HCT116 (cell line): ENCODE measurements at regions not wholly inside any gene's neighbourhood (a gene's known extent, or its start where the extent isn't known, plus 50 kb on each side); places are given as distances from the start of the nearest gene placed in this dataset.
"Not testable (repeated sequence)": the region's sequence is repeated elsewhere in the genome, so short reads cannot be mapped to it uniquely, and the experiment has no call there.

ENCODE experiments used
- ATAC-seq: fragments of 200-7000 bp; cut with Tn5 transposase; 2 replicates; pipeline ENCODE4 v1.9.1; 2020; ENCODE audit warnings: mild to moderate bottlenecking, moderate library complexity
- BruUV-seq: library from RNA; stranded (reverse); fragments of 400-500 nt; replicated peaks from 2 replicates; lab custom pipeline; 2021; lab: Mats Ljungman, UMichigan
- CTCF ChIA-PET: fragments of 300-600 bp; sonication (Branson Sonifier 250); formaldehyde crosslinking; loops from one replicate; lab custom pipeline; 2021; ENCODE audit warnings: antibody characterized with exemption; lab: Charles Lee
- POLR2A ChIA-PET: fragments of 300-600, 350-600 bp; sonication (Branson Sonifier 250); formaldehyde crosslinking; loops from one replicate; lab custom pipeline; 2021; ENCODE audit warnings: antibody characterized with exemption; lab: Charles Lee
- RAD21 ChIA-PET, 2 experiments: fragments of 300-600 bp; sonication (Branson Sonifier 250); formaldehyde crosslinking; loops; one replicate each; lab custom pipeline; 2023; ENCODE audit warnings: low total read pairs in 2 of 2; ENCODE audit not compliant: uncharacterized antibody in 2 of 2, unreplicated experiment in 2 of 2, low non-redundant PET in 1 of 2; lab: Charles Lee
- DNase-seq: peaks from one replicate; pipeline ENCODE4 v3.0.0-alpha.2; 2010; ENCODE audit warnings: low read depth, low spot score
- H2AFZ ChIP-seq: fragments of 200-600 bp; shearing (Covaris generic), sonication (generic); 2 replicates; pipeline ENCODE4 v1.6.1; 2017; ENCODE audit warnings: low read depth, mixed run types, mixed read lengths, antibody characterized with exemption, low read length; ENCODE audit not compliant: poor library complexity, severe bottlenecking
- H3K27ac ChIP-seq: 2 replicates; pipeline ENCODE4 v1.5.1; 2012; ENCODE audit warnings: low read depth, low read length
- H3K27me3 ChIP-seq: fragments of 200-600 bp; sonication (generic); 2 replicates; pipeline ENCODE4 v1.6.1; 2016; ENCODE audit warnings: mixed run types, low read length, mixed read lengths; ENCODE audit not compliant: insufficient read depth
- H3K36me3 ChIP-seq, 2 experiments: fragments of 200-500 bp in 1 of 2; fragments of 200-600 bp in 1 of 2; sonication (Bioruptor generic) in 1 of 2; sonication (generic) in 1 of 2; 2 replicates each; pipeline versions ENCODE4 v1.5.1 to v1.6.1; 2014 to 2016; ENCODE audit warnings: low read length in 2 of 2, inconsistent platforms in 1 of 2, mixed read lengths in 1 of 2, mixed run types in 1 of 2; ENCODE audit not compliant: insufficient read depth in 2 of 2, control insufficient read depth in 1 of 2
- H3K4me1 ChIP-seq, 2 experiments: fragments of 200-600 bp in 1 of 2; sonication (generic) in 1 of 2; 2 replicates each; pipeline versions ENCODE4 v1.5.1 to v1.6.1; 2012 to 2017; ENCODE audit warnings: low read length in 2 of 2, inconsistent platforms in 1 of 2, mild to moderate bottlenecking in 1 of 2, mixed read lengths in 1 of 2, mixed run types in 1 of 2, moderate library complexity in 1 of 2; ENCODE audit not compliant: insufficient read depth in 2 of 2, control insufficient read depth in 1 of 2
- H3K4me2 ChIP-seq: fragments of 200-600 bp; sonication (generic); 2 replicates; pipeline ENCODE4 v1.6.1; 2017; ENCODE audit warnings: mixed run types, low read length, mixed read lengths
- H3K4me3 ChIP-seq, 2 experiments: fragments of 200-600 bp in 1 of 2; sonication (generic) in 1 of 2; replicated peaks in 1 of 2; 2 replicates each; pipeline ENCODE4 v1.5.1; 2011 to 2016; ENCODE audit warnings: low read length in 2 of 2, control low read depth in 1 of 2, low read depth in 1 of 2, mild to moderate bottlenecking in 1 of 2, mixed read lengths in 1 of 2, mixed run types in 1 of 2
- H3K79me2 ChIP-seq: fragments of 200-600 bp; sonication (generic); 2 replicates; pipeline ENCODE4 v1.6.1; 2017; ENCODE audit warnings: mild to moderate bottlenecking, mixed run types, low read length, moderate library complexity, mixed read lengths; ENCODE audit not compliant: insufficient read depth
- H3K9ac ChIP-seq: fragments of 200-600 bp; sonication (generic); 2 replicates; pipeline ENCODE4 v1.6.1; 2016; ENCODE audit warnings: low read length, mixed read lengths
- H3K9me2 ChIP-seq: fragments of 200-600 bp; sonication (generic), shearing (Covaris generic); 2 replicates; pipeline ENCODE4 v1.6.1; 2017; ENCODE audit warnings: mixed run types, mild to moderate bottlenecking, moderate library complexity; ENCODE audit not compliant: insufficient read depth
- H3K9me3 ChIP-seq, 2 experiments: fragments of 200-500 bp in 1 of 2; fragments of 200-600 bp in 1 of 2; sonication (Bioruptor generic) in 1 of 2; sonication (generic) in 1 of 2; 2 replicates each; pipeline ENCODE4 v1.6.1; 2014 to 2017; ENCODE audit warnings: low read length in 2 of 2, mixed read lengths in 2 of 2, inconsistent platforms in 1 of 2, low read depth in 1 of 2, mild to moderate bottlenecking in 1 of 2, mixed run types in 1 of 2, moderate library complexity in 1 of 2; ENCODE audit not compliant: control insufficient read depth in 1 of 2, insufficient read depth in 1 of 2
- H4K20me1 ChIP-seq: fragments of 200-600 bp; sonication (generic), shearing (Covaris generic); 2 replicates; pipeline ENCODE4 v1.6.1; 2017; ENCODE audit warnings: mixed run types, mild to moderate bottlenecking, moderate library complexity; ENCODE audit not compliant: insufficient read depth
- CBX3 ChIP-seq: IDR thresholded peaks from 2 replicates; pipeline ENCODE4 v1.6.1; 2012; ENCODE audit warnings: low read depth
- CEBPB ChIP-seq: IDR thresholded peaks from 2 replicates; pipeline ENCODE4 v1.6.1; 2012; ENCODE audit warnings: low read depth
- EGR1 ChIP-seq: IDR thresholded peaks from 2 replicates; pipeline ENCODE4 v1.6.1; 2012; ENCODE audit warnings: low read depth
- EZH2 ChIP-seq: fragments of 200-600 bp; sonication (generic); IDR thresholded peaks from 2 replicates; pipeline ENCODE4 v1.6.1; 2017; ENCODE audit warnings: antibody characterized with exemption, mixed run types
- EZH2phosphoT487 ChIP-seq: fragments of 200-600 bp; IDR thresholded peaks from 2 replicates; pipeline ENCODE4 v1.6.1; 2018; ENCODE audit warnings: antibody characterized with exemption, borderline replicate concordance
- FOSL1 ChIP-seq: IDR thresholded peaks from 2 replicates; pipeline ENCODE4 v1.6.1; 2012; ENCODE audit warnings: low read depth
- JUND ChIP-seq: IDR thresholded peaks from 2 replicates; pipeline ENCODE4 v1.6.1; 2012
- POLR2AphosphoS5 ChIP-seq: IDR thresholded peaks from 2 replicates; pipeline ENCODE4 v1.6.1; 2011; ENCODE audit warnings: mild to moderate bottlenecking, low read depth, low read length, moderate library complexity
- RAD21 ChIP-seq: IDR thresholded peaks from 2 replicates; pipeline ENCODE4 v1.6.1; 2012; ENCODE audit warnings: low read depth, mild to moderate bottlenecking
- SP1 ChIP-seq: IDR thresholded peaks from 2 replicates; pipeline ENCODE4 v1.6.1; 2012; ENCODE audit warnings: low read depth
- SRF ChIP-seq: IDR thresholded peaks from 2 replicates; pipeline ENCODE4 v1.6.1; 2012; ENCODE audit warnings: low read depth
- TCF7L2 ChIP-seq: IDR thresholded peaks from 2 replicates; pipeline ENCODE4 v1.7.0; 2011; ENCODE audit warnings: borderline replicate concordance, inconsistent platforms; ENCODE audit not compliant: insufficient read depth, insufficient read length; ENCODE audit errors: extremely low read depth
- intact Hi-C: fragments of 100-400 bp; cut with micrococcal nuclease; formaldehyde crosslinking; loops from 2 replicates; pipeline ENCODE4 v1.10.0; 2022
- TF ChIP-seq, protein P1 (sequence below), 3 experiments: fragments of 200-600 bp in 1 of 3; sonication (generic) in 1 of 3; IDR thresholded peaks in 2 of 3; conservative IDR thresholded peaks in 1 of 3; 2 replicates each; pipeline ENCODE4 v1.5.1; 2012 to 2017; ENCODE audit warnings: low read depth in 2 of 3, low read length in 2 of 3, antibody characterized with exemption in 1 of 3, borderline replicate concordance in 1 of 3, control low read depth in 1 of 3, mild to moderate bottlenecking in 1 of 3, mixed read lengths in 1 of 3, mixed run types in 1 of 3, moderate library complexity in 1 of 3; ENCODE audit not compliant: insufficient read depth in 1 of 3

DNA sequence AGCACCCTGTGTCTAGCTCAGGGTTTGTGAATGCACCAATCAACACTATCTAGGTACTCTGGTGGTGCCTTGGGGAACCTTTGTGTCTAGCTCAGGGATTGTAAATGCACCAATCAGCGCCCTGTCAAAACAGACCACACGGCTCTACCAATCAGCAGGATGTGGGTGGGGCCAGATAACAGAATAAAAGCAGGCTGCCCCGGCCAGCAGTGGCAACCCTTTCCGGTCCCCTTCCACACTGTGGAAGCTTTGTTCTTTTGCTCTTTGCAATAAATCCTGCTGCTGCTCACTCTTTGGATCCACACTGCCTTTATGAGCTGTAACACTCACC, 138.4 kb downstream of the RFX6 start:
- intact Hi-C loops, H3K9me2 ChIP-seq, H3K79me2 ChIP-seq, H3K36me3 ChIP-seq, H3K27ac ChIP-seq, H4K20me1 ChIP-seq, H3K9me3 ChIP-seq, H3K27me3 ChIP-seq, DNase-seq, H3K4me2 ChIP-seq, H3K4me1 ChIP-seq, ATAC-seq, RAD21 ChIA-PET, CTCF ChIA-PET, H3K4me3 ChIP-seq, BruUV-seq, H3K9ac ChIP-seq, POLR2A ChIA-PET, H2AFZ ChIP-seq: not testable (repeated sequence)

DNA sequence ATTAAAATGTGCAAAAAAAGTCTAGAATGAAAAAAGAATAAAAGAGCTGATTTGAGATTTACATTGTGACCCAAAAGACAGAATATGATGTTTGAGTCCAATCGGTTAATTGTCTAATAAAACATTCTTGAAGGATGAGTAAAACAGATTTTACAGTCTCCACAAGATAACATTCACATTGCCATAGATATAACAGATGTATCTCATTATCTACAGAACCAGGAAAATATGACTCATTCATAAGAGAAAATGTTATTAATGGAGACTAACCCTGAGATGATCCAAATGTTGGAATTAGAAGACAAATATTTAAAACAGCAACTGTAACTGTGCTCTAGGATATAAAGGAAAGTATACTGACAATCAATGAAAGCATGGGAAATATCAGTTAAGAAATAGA, 141.7 kb downstream of the RFX6 start:
- H3K9me2 ChIP-seq, result no peaks in the 10 kb centered on the region
- TF ChIP-seq RAD21 (no peak), EZH2phosphoT487 (no peak), SRF (no peak), TCF7L2 (no peak), CBX3 (no peak), EGR1 (no peak), FOSL1 (no peak), CEBPB (no peak), JUND (no peak), POLR2AphosphoS5 (no peak), EZH2 (no peak), SP1 (no peak)
- TF ChIP-seq, protein P1, sequence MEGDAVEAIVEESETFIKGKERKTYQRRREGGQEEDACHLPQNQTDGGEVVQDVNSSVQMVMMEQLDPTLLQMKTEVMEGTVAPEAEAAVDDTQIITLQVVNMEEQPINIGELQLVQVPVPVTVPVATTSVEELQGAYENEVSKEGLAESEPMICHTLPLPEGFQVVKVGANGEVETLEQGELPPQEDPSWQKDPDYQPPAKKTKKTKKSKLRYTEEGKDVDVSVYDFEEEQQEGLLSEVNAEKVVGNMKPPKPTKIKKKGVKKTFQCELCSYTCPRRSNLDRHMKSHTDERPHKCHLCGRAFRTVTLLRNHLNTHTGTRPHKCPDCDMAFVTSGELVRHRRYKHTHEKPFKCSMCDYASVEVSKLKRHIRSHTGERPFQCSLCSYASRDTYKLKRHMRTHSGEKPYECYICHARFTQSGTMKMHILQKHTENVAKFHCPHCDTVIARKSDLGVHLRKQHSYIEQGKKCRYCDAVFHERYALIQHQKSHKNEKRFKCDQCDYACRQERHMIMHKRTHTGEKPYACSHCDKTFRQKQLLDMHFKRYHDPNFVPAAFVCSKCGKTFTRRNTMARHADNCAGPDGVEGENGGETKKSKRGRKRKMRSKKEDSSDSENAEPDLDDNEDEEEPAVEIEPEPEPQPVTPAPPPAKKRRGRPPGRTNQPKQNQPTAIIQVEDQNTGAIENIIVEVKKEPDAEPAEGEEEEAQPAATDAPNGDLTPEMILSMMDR (IDR thresholded peaks at IDR 0.05 in 2 of 3, conservative IDR thresholded peaks at IDR 0.05 in 1 of 3; ENCODE audit: borderline replicate concordance in 1 of 3, insufficient read depth in 1 of 3, low read depth in 2 of 3, low read length in 2 of 3), result no peak
- RAD21 ChIA-PET, result no interaction called here
- H2AFZ ChIP-seq, result no peak overlapping the region
- no peak overlapping the region for H3K27ac ChIP-seq
- ATAC-seq (no peak), DNase-seq (no peak)
- H3K79me2 ChIP-seq, result no peaks in the 10 kb centered on the region
- no peaks in the 10 kb centered on the region for H3K27me3 ChIP-seq
- intact Hi-C loops, result no loop called here
- POLR2A ChIA-PET, result no interaction called here
- no peak overlapping the region for H3K9ac ChIP-seq
- H3K4me3 ChIP-seq, result no peak overlapping the region
- no TSS peak for BruUV-seq
- H3K36me3 ChIP-seq, result no peaks in the 10 kb centered on the region
- H4K20me1 ChIP-seq, result no peaks in the 10 kb centered on the region
- no peak overlapping the region for H3K4me2 ChIP-seq
- CTCF ChIA-PET, result no interaction called here
- H3K9me3 ChIP-seq, result no peaks in the 10 kb centered on the region
- no peaks in the 10 kb centered on the region for H3K4me1 ChIP-seq
